SH-SY5Y (cell line): ENCODE measurements at regions not wholly inside any gene's neighbourhood (a gene's known extent, or its start where the extent isn't known, plus 50 kb on each side); places are given as distances from the start of the nearest gene placed in this dataset.

Experiments used
- GATA2 ChIP-seq: IDR thresholded peaks from 2 replicates; pipeline ENCODE4 v1.6.1; 2011; ENCODE audit warnings: mild to moderate bottlenecking, low read depth, low read length
- GATA3 ChIP-seq: IDR thresholded peaks from 2 replicates; pipeline ENCODE4 v1.6.1; 2011; ENCODE audit warnings: low read depth, mild to moderate bottlenecking, low read length, moderate library complexity

- TF ChIP-seq GATA2: no peak
- TF ChIP-seq GATA3: no peak
Observed at GRCh38 chr12:87234898-87235297, 794.3 kb downstream of the C12orf50 start.
